ENCODE measurements at regions not wholly inside any gene's neighbourhood (a gene's known extent, or its start where the extent isn't known, plus 50 kb on each side); places are given as distances from the start of the nearest gene placed in this dataset.

- Histone ChIP-seq H3K36me3 (ENCODE audit: insufficient read depth, low read length) (no peaks in the 10 kb centered on the region), H3K4me2 (ENCODE audit: low read depth, low read length, poor library complexity, severe bottlenecking) (no peak overlapping the region), H4K20me1 (ENCODE audit: insufficient read depth, low read length, poor library complexity, severe bottlenecking) (no peaks in the 10 kb centered on the region), H3K9me3 (ENCODE audit: insufficient read depth, low read depth, low read length) (no peaks in the 10 kb centered on the region), H3K9ac (ENCODE audit: low read depth, low read length, poor library complexity, severe bottlenecking) (no peak overlapping the region), H3K4me3 (ENCODE audit: low read length, poor library complexity, severe bottlenecking) (no peak overlapping the region), H3F3A (ENCODE audit: low read depth) (no peaks in the 10 kb centered on the region), H3K79me2 (ENCODE audit: insufficient read depth, low read length) (no peaks in the 10 kb centered on the region), H3K4me1 (ENCODE audit: insufficient read depth, low read length, poor library complexity, severe bottlenecking) (peaks cover 5% of the 10 kb centered on the region), H3K27me3 (ENCODE audit: insufficient read depth, low read length, poor library complexity, severe bottlenecking) (no peaks in the 10 kb centered on the region), H2AFZ (ENCODE audit: low read length) (no peak overlapping the region), H3K9me2 (replicated peaks; ENCODE audit: low read depth, low read length) (no peaks in the 10 kb centered on the region)
- TF ChIP-seq CTCF (conservative IDR thresholded peaks at IDR 0.05; ENCODE audit: low read length): no peak
- no peak for TF ChIP-seq EZH2phosphoT487 (IDR thresholded peaks at IDR 0.05; ENCODE audit: borderline replicate concordance)
These were observed 134.7 kb upstream of the CIBAR2 start for GRCh38 chr16:85246973-85247372.

GRCh38 chr16:85248342-85248741 lies 136.1 kb upstream of the CIBAR2 start:
- Histone ChIP-seq H3K79me2 (ENCODE audit: insufficient read depth, low read length) (no peaks in the 10 kb centered on the region), H3K36me3 (ENCODE audit: insufficient read depth, low read length) (no peaks in the 10 kb centered on the region), H2AFZ (ENCODE audit: low read length) (no peak overlapping the region), H3K27me3 (ENCODE audit: insufficient read depth, low read length, poor library complexity, severe bottlenecking) (no peaks in the 10 kb centered on the region), H4K20me1 (ENCODE audit: insufficient read depth, low read length, poor library complexity, severe bottlenecking) (no peaks in the 10 kb centered on the region), H3K9me3 (ENCODE audit: insufficient read depth, low read depth, low read length) (no peaks in the 10 kb centered on the region), H3K4me1 (ENCODE audit: insufficient read depth, low read length, poor library complexity, severe bottlenecking) (peaks cover 16% of the 10 kb centered on the region), H3K9ac (ENCODE audit: low read depth, low read length, poor library complexity, severe bottlenecking) (no peak overlapping the region), H3F3A (ENCODE audit: low read depth) (no peaks in the 10 kb centered on the region), H3K4me3 (ENCODE audit: low read length, poor library complexity, severe bottlenecking) (no peak overlapping the region), H3K4me2 (ENCODE audit: low read depth, low read length, poor library complexity, severe bottlenecking) (no peak overlapping the region), H3K9me2 (replicated peaks; ENCODE audit: low read depth, low read length) (no peaks in the 10 kb centered on the region)
- no peak for TF ChIP-seq EZH2phosphoT487 (IDR thresholded peaks at IDR 0.05; ENCODE audit: borderline replicate concordance)

- Histone ChIP-seq H3K27me3 (ENCODE audit: insufficient read depth, low read length, poor library complexity, severe bottlenecking) (no peaks in the 10 kb centered on the region), H3K4me2 (ENCODE audit: low read depth, low read length, poor library complexity, severe bottlenecking) (no peak overlapping the region), H3K4me1 (ENCODE audit: insufficient read depth, low read length, poor library complexity, severe bottlenecking) (peaks cover 20% of the 10 kb centered on the region), H3K9ac (ENCODE audit: low read depth, low read length, poor library complexity, severe bottlenecking) (no peak overlapping the region), H3F3A (ENCODE audit: low read depth) (no peaks in the 10 kb centered on the region), H3K9me3 (ENCODE audit: insufficient read depth, low read depth, low read length) (no peaks in the 10 kb centered on the region), H3K9me2 (replicated peaks; ENCODE audit: low read depth, low read length) (no peaks in the 10 kb centered on the region), H3K4me3 (ENCODE audit: low read length, poor library complexity, severe bottlenecking) (no peak overlapping the region), H2AFZ (ENCODE audit: low read length) (no peak overlapping the region), H4K20me1 (ENCODE audit: insufficient read depth, low read length, poor library complexity, severe bottlenecking) (no peaks in the 10 kb centered on the region), H3K36me3 (ENCODE audit: insufficient read depth, low read length) (no peaks in the 10 kb centered on the region), H3K79me2 (ENCODE audit: insufficient read depth, low read length) (no peaks in the 10 kb centered on the region)
- TF ChIP-seq EZH2phosphoT487 (IDR thresholded peaks at IDR 0.05; ENCODE audit: borderline replicate concordance): no peak
- TF ChIP-seq CTCF (conservative IDR thresholded peaks at IDR 0.05; ENCODE audit: low read length): no peak
These were observed 136.6 kb upstream of the CIBAR2 start for GRCh38 chr16:85248857-85249256.

GRCh38 chr16:85249418-85250146 lies 137.3 kb upstream of the CIBAR2 start:
- no peak overlapping the region for H3K4me2 ChIP-seq (ENCODE audit: low read depth, low read length, poor library complexity, severe bottlenecking)
- no peaks in the 10 kb centered on the region for H4K20me1 ChIP-seq (ENCODE audit: insufficient read depth, low read length, poor library complexity, severe bottlenecking)
- no peaks in the 10 kb centered on the region for H3F3A ChIP-seq (ENCODE audit: low read depth)
- H3K9me2 ChIP-seq (replicated peaks; ENCODE audit: low read depth, low read length): no peaks in the 10 kb centered on the region
- no peak overlapping the region for H3K9ac ChIP-seq (ENCODE audit: low read depth, low read length, poor library complexity, severe bottlenecking)
- H3K4me1 ChIP-seq (ENCODE audit: insufficient read depth, low read length, poor library complexity, severe bottlenecking): peaks cover 20% of the 10 kb centered on the region
- H3K4me3 ChIP-seq (ENCODE audit: low read length, poor library complexity, severe bottlenecking): no peak overlapping the region
- TF ChIP-seq EZH2phosphoT487 (IDR thresholded peaks at IDR 0.05; ENCODE audit: borderline replicate concordance) (no peak), CTCF (conservative IDR thresholded peaks at IDR 0.05; ENCODE audit: low read length) (no peak)
- no peaks in the 10 kb centered on the region for H3K36me3 ChIP-seq (ENCODE audit: insufficient read depth, low read length)
- no peaks in the 10 kb centered on the region for H3K79me2 ChIP-seq (ENCODE audit: insufficient read depth, low read length)
- H3K27me3 ChIP-seq (ENCODE audit: insufficient read depth, low read length, poor library complexity, severe bottlenecking): no peaks in the 10 kb centered on the region
- H2AFZ ChIP-seq (ENCODE audit: low read length): no peak overlapping the region
- H3K9me3 ChIP-seq (ENCODE audit: insufficient read depth, low read depth, low read length): no peaks in the 10 kb centered on the region

Measured in Loucy (cell line).